Loucy (cell line): ENCODE measurements at regions not wholly inside any gene's neighbourhood (a gene's known extent, or its start where the extent isn't known, plus 50 kb on each side); places are given as distances from the start of the nearest gene placed in this dataset.

Experiments
- EZH2phosphoT487 ChIP-seq: fragments of 200-600 bp; IDR thresholded peaks from 2 replicates; pipeline ENCODE4 v1.6.1; 2018; ENCODE audit warnings: antibody characterized with exemption, mild to moderate bottlenecking, moderate library complexity, borderline replicate concordance
- TF ChIP-seq, protein P1 (sequence below): fragments of 200-600 bp; sonication (generic); conservative IDR thresholded peaks from 2 replicates; pipeline ENCODE4 v1.5.1; 2014; ENCODE audit warnings: mild to moderate bottlenecking, antibody characterized with exemption, low read length

DNA sequence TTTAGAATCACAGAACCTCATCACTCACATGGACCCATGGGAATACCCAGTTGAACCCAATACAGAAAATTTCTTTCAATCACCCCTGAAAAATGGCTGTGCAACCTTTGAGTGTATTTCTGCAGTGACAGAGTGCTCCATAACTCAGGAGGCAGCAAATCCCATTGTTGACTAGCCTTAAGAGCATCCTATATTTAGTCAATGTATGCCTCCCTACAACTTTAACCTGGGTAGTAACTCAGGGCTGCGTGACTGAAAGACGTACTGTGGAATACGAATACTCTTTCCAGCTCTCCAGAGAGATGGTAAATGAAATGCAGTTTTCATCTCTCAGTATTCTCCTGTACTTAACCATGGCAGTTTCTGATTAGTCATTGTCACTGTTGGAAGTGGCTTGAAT is 573.0 kb upstream of the POM121L12 start:
- TF ChIP-seq, protein P1, sequence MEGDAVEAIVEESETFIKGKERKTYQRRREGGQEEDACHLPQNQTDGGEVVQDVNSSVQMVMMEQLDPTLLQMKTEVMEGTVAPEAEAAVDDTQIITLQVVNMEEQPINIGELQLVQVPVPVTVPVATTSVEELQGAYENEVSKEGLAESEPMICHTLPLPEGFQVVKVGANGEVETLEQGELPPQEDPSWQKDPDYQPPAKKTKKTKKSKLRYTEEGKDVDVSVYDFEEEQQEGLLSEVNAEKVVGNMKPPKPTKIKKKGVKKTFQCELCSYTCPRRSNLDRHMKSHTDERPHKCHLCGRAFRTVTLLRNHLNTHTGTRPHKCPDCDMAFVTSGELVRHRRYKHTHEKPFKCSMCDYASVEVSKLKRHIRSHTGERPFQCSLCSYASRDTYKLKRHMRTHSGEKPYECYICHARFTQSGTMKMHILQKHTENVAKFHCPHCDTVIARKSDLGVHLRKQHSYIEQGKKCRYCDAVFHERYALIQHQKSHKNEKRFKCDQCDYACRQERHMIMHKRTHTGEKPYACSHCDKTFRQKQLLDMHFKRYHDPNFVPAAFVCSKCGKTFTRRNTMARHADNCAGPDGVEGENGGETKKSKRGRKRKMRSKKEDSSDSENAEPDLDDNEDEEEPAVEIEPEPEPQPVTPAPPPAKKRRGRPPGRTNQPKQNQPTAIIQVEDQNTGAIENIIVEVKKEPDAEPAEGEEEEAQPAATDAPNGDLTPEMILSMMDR = no peak
- TF ChIP-seq EZH2phosphoT487 = no peak
